ENCODE measurements at regions not wholly inside any gene's neighbourhood (a gene's known extent, or its start where the extent isn't known, plus 50 kb on each side); places are given as distances from the start of the nearest gene placed in this dataset.

GRCh38 chr2:64246962-64247361 lies 102.7 kb upstream of the PELI1 start:
- TF ChIP-seq CTCF (IDR thresholded peaks at IDR 0.05; ENCODE audit: low read depth, low read length) = no peak
- TF ChIP-seq EZH2phosphoT487 (IDR thresholded peaks at IDR 0.05; ENCODE audit: low read depth) = no peak

All from OCI-LY3 (cell line).